GM13977 (cell line): ENCODE measurements at regions not wholly inside any gene's neighbourhood (a gene's known extent, or its start where the extent isn't known, plus 50 kb on each side); places are given as distances from the start of the nearest gene placed in this dataset.
"Not testable (repeated sequence)": the region's sequence is repeated elsewhere in the genome, so short reads cannot be mapped to it uniquely, and the experiment has no call there.

Experiments
- DNase-seq: peaks from one replicate; pipeline ENCODE4 v3.0.0; 2012; ENCODE audit warnings: low spot score
- in situ Hi-C: fragments of 300-500 bp; cut with MboI; formaldehyde crosslinking; loops from one replicate; pipeline ENCODE4 v1.12.0; 2022; ENCODE audit warnings: low sequenced_read_pairs, low pct_unique_long_range_greater_than_20kb, mixed read lengths, inconsistent platforms; ENCODE audit not compliant: unreplicated experiment

GRCh38 chr21:9795291-9795690 is 726.1 kb upstream of the TPTE start:
- DNase-seq, in situ Hi-C loops: not testable (repeated sequence)

- in situ Hi-C loops, DNase-seq: not testable (repeated sequence)
Observed at GRCh38 chr21:9796293-9796692, 725.1 kb upstream of the TPTE start.

- DNase-seq, in situ Hi-C loops: not testable (repeated sequence)
Observed at GRCh38 chr21:9807675-9808074, 713.7 kb upstream of the TPTE start.

GRCh38 chr21:9811223-9812004 is 710.0 kb upstream of the TPTE start:
- in situ Hi-C loops, DNase-seq: not testable (repeated sequence)

- in situ Hi-C loops, DNase-seq: not testable (repeated sequence)
Observed at GRCh38 chr21:9812507-9812906, 708.9 kb upstream of the TPTE start.

- in situ Hi-C loops: not testable (repeated sequence)
Observed at GRCh38 chr21:9813894-9814814, 707.2 kb upstream of the TPTE start.

GRCh38 chr21:9815181-9815789 is 706.1 kb upstream of the TPTE start:
- in situ Hi-C loops, DNase-seq: not testable (repeated sequence)

More at GRCh38 chr21:9813894-9814814, 707.2 kb upstream of the TPTE start:
- DNase-seq: not testable (repeated sequence)

GRCh38 chr21:9816734-9817334 is 704.5 kb upstream of the TPTE start:
- in situ Hi-C loops, DNase-seq: not testable (repeated sequence)

- in situ Hi-C loops, DNase-seq: not testable (repeated sequence)
Observed at GRCh38 chr21:9817841-9818441, 703.4 kb upstream of the TPTE start.

GRCh38 chr21:9819549-9820192 is 701.7 kb upstream of the TPTE start:
- DNase-seq, in situ Hi-C loops: not testable (repeated sequence)

GRCh38 chr21:9820579-9820978 is 700.8 kb upstream of the TPTE start:
- DNase-seq, in situ Hi-C loops: not testable (repeated sequence)

GRCh38 chr21:9821472-9821871 is 699.9 kb upstream of the TPTE start:
- DNase-seq, in situ Hi-C loops: not testable (repeated sequence)

GRCh38 chr21:9822093-9822820 is 699.1 kb upstream of the TPTE start:
- DNase-seq, in situ Hi-C loops: not testable (repeated sequence)

GRCh38 chr21:9823197-9824157 is 697.9 kb upstream of the TPTE start:
- in situ Hi-C loops, DNase-seq: not testable (repeated sequence)

- in situ Hi-C loops, DNase-seq: not testable (repeated sequence)
Observed at GRCh38 chr21:9830801-9831200, 690.6 kb upstream of the TPTE start.
